H1 (cell line): ENCODE measurements at regions not wholly inside any gene's neighbourhood (a gene's known extent, or its start where the extent isn't known, plus 50 kb on each side); places are given as distances from the start of the nearest gene placed in this dataset.

ENCODE experiments used
- JUN ChIP-seq: IDR thresholded peaks from 2 replicates; pipeline ENCODE4 v1.6.1; 2011; ENCODE audit warnings: low read depth, mild to moderate bottlenecking, improper control_type of control experiment, low read length
- NRF1 ChIP-seq: IDR thresholded peaks from 2 replicates; pipeline ENCODE4 v1.6.1; 2011; ENCODE audit warnings: mild to moderate bottlenecking, low read depth, low read length, improper control_type of control experiment
- SP1 ChIP-seq: IDR thresholded peaks from 2 replicates; pipeline ENCODE4 v1.6.1; 2011; ENCODE audit warnings: low read depth, low read length

GRCh38 chr9:115378758-115379157, 260.8 kb upstream of the TNC start (continued):
- TF ChIP-seq SP1 (no peak), NRF1 (no peak), JUN (no peak)
